ENCODE measurements at regions not wholly inside any gene's neighbourhood (a gene's known extent, or its start where the extent isn't known, plus 50 kb on each side); places are given as distances from the start of the nearest gene placed in this dataset.

GRCh38 chr10:52586710-52587109 lies 185.9 kb downstream of the MBL2 start:
- H3K27me3 Mint-ChIP-seq, result no peaks in the 10 kb centered on the region
- H3K36me3 Mint-ChIP-seq (ENCODE audit: low read depth), result no peaks in the 10 kb centered on the region
- H3K9me3 Mint-ChIP-seq, result peaks cover 29% of the 10 kb centered on the region
- ChIA-PET POLR2A (no interaction called here), CTCF (no interaction called here)
- Histone ChIP-seq H3K9me3 (ENCODE audit: control insufficient read depth in 1 of 2, insufficient read depth in 1 of 2, low read length in 2 of 2) (peaks cover 0 to 10% of the 10 kb centered on the region in 2 experiments), H3K4me3 (ENCODE audit: low read length) (no peak overlapping the region), H3K27ac (ENCODE audit: low read depth in 1 of 2, low read length in 2 of 2) (no peak overlapping the region), H3K36me3 (ENCODE audit: insufficient read depth, low read length) (no peaks in the 10 kb centered on the region), H3K4me1 (ENCODE audit: insufficient read depth, low read length) (no peaks in the 10 kb centered on the region), H3K27me3 (ENCODE audit: control insufficient read depth in 1 of 2, insufficient read depth in 2 of 2, low read length in 2 of 2) (no peaks in the 10 kb centered on the region)
- H3K27ac Mint-ChIP-seq, result no peak overlapping the region
- DNase-seq, result no peak
- H3K4me1 Mint-ChIP-seq (ENCODE audit: low read depth), result no peaks in the 10 kb centered on the region
- intact Hi-C loops (cut with DNase I, micrococcal nuclease), result no loop called here
- H3K4me3 Mint-ChIP-seq, result no peak overlapping the region
- no peak for ATAC-seq (ENCODE audit: poor library complexity)
- no peak for TF ChIP-seq CTCF (IDR thresholded peaks at IDR 0.05)

GRCh38 chr10:52597189-52597863 lies 175.3 kb downstream of the MBL2 start:
- H3K36me3 ChIP-seq (ENCODE audit: insufficient read depth, low read length), result no peaks in the 10 kb centered on the region
- no peaks in the 10 kb centered on the region for H3K9me3 Mint-ChIP-seq
- no peak overlapping the region for H3K27ac Mint-ChIP-seq
- POLR2A ChIA-PET, result interaction anchor here (0.7 kb wide), 1 partner anchor 19 kb away, joined by 3 read pairs; no protein-coding TSS in a partner anchor
- intact Hi-C loops (cut with DNase I, micrococcal nuclease), result no loop called here
- H3K27me3 ChIP-seq (ENCODE audit: control insufficient read depth in 1 of 2, insufficient read depth in 2 of 2, low read length in 2 of 2), result no peaks in the 10 kb centered on the region
- no peaks in the 10 kb centered on the region for H3K4me1 ChIP-seq (ENCODE audit: insufficient read depth, low read length)
- no peaks in the 10 kb centered on the region for H3K36me3 Mint-ChIP-seq (ENCODE audit: low read depth)
- no peaks in the 10 kb centered on the region for H3K27me3 Mint-ChIP-seq
- no peak overlapping the region for H3K4me3 Mint-ChIP-seq
- no peak for DNase-seq
- H3K27ac ChIP-seq (ENCODE audit: low read depth in 1 of 2, low read length in 2 of 2), result no peak overlapping the region
- CTCF ChIA-PET, result no interaction called here
- H3K4me3 ChIP-seq (ENCODE audit: low read length), result no peak overlapping the region
- no peaks in the 10 kb centered on the region for H3K9me3 ChIP-seq (ENCODE audit: control insufficient read depth in 1 of 2, insufficient read depth in 1 of 2, low read length in 2 of 2)
- no peak for ATAC-seq (ENCODE audit: poor library complexity)
- TF ChIP-seq CTCF (IDR thresholded peaks at IDR 0.05), result no peak
- H3K4me1 Mint-ChIP-seq (ENCODE audit: low read depth), result no peaks in the 10 kb centered on the region

- DNase-seq, result no peak
- no peaks in the 10 kb centered on the region for H3K4me1 Mint-ChIP-seq (ENCODE audit: low read depth)
- H3K4me3 Mint-ChIP-seq, result no peak overlapping the region
- Histone ChIP-seq H3K27ac (ENCODE audit: low read depth in 1 of 2, low read length in 2 of 2) (no peak overlapping the region), H3K27me3 (ENCODE audit: control insufficient read depth in 1 of 2, insufficient read depth in 2 of 2, low read length in 2 of 2) (no peaks in the 10 kb centered on the region), H3K9me3 (ENCODE audit: control insufficient read depth in 1 of 2, insufficient read depth in 1 of 2, low read length in 2 of 2) (no peaks in the 10 kb centered on the region), H3K4me1 (ENCODE audit: insufficient read depth, low read length) (no peaks in the 10 kb centered on the region), H3K4me3 (ENCODE audit: low read length) (no peak overlapping the region), H3K36me3 (ENCODE audit: insufficient read depth, low read length) (no peaks in the 10 kb centered on the region)
- ATAC-seq (ENCODE audit: poor library complexity), result no peak
- no peak for TF ChIP-seq CTCF (IDR thresholded peaks at IDR 0.05)
- ChIA-PET POLR2A (no interaction called here), CTCF (no interaction called here)
- intact Hi-C loops (cut with DNase I, micrococcal nuclease), result no loop called here
- no peaks in the 10 kb centered on the region for H3K27me3 Mint-ChIP-seq
- peaks cover 3% of the 10 kb centered on the region for H3K9me3 Mint-ChIP-seq
- no peak overlapping the region for H3K27ac Mint-ChIP-seq
- no peaks in the 10 kb centered on the region for H3K36me3 Mint-ChIP-seq (ENCODE audit: low read depth)
Measured at GRCh38 chr10:52598936-52599335, 173.6 kb downstream of the MBL2 start.
